GM12873 (cell line): ENCODE measurements at regions not wholly inside any gene's neighbourhood (a gene's known extent, or its start where the extent isn't known, plus 50 kb on each side); places are given as distances from the start of the nearest gene placed in this dataset.

ENCODE experiments used
- CTCF ChIP-seq: IDR thresholded peaks from 2 replicates; pipeline ENCODE4 v1.5.1; 2012; ENCODE audit warnings: low read depth, mild to moderate bottlenecking, moderate library complexity, low read length, control low read depth; ENCODE audit not compliant: insufficient read depth; ENCODE audit errors: missing control alignments

DNA sequence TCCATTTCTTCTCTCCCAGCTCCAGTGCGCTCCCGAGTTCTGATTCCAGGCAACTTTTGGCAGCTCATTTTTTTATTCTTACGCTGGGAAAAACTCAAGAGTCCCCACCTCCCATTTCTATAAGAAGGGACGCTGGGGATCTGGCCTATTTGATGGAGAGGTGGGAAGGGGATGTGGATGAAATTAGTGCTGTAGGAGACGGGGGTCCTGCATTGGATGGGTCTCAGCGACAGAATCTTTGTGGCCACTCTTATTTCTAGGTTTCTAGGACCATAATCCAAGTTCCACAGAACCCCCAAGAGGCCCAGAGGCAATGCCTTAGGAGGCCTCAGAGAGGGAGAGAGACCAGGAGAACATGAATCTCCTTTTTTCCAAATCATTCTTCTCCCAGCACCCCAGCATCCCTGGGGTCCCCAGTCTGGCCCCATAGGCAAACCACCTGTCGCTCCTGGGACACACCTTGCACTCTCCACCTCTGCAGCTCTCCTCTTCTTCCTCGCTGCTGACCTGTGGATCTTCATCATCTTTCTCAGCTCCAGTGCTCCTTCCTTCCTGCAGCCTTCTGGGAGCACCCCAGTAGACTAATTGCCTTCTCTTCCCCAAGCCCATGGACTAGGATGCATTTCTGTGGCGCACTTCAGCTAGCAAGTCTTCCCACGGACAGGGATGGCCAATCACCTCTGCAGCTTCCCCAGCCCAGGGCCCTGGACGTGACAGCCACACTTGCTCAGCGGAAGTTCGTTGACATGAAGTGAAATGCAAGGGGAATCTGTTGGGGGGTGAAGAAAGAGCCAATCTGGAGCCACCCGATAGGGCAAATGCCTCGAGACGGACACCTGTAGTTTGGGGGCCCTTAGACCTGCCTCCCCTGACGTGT, 100.1 kb upstream of the ALDH1A3 start:
- no peak for TF ChIP-seq CTCF

GRCh38 chr15:100780208-100780800, 99.3 kb upstream of the ALDH1A3 start:
- TF ChIP-seq CTCF: no peak

DNA sequence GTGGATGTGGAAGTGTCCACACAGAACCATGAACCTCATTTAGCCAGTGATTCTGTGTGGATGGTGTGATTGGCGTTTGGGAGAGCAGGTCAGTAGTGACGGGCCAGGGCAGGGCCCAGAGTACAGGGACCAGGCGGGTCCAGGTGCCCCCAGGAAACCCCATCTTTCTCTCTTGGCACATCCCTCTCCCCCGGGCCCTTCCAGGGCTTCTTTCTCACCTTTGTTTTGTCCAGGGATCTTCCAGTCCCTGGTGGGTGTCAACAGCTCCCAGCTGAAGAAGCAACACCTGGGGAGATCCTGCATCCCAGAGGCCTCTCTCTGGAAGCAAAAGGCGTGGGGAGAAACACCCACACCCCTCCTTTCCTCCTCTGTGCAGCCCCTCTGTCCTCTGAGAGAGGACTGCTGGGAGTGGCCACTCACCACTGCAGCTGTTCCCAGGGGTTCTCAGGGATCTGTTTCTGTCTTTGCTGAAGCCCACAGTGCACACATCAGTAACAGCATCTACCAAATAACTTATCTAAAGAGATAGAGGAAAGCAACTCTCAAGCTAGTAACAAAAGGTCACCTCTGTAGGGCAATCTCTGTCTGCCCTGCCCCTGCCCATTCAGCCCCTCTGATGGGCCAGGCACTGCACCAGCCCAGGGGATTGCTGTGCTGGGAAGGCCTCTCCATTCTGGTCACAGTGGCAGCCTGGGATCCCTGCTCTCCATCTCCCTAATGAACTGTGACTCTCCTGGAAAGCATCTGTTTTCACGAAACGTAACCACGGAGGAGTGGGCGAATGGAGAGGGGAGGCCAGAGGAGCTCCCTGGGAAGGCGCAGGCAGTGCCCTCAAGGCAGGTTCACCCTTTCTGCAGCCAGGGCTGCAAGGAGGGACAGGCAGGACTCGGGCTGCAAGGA, 98.3 kb upstream of the ALDH1A3 start:
- no peak for TF ChIP-seq CTCF

DNA sequence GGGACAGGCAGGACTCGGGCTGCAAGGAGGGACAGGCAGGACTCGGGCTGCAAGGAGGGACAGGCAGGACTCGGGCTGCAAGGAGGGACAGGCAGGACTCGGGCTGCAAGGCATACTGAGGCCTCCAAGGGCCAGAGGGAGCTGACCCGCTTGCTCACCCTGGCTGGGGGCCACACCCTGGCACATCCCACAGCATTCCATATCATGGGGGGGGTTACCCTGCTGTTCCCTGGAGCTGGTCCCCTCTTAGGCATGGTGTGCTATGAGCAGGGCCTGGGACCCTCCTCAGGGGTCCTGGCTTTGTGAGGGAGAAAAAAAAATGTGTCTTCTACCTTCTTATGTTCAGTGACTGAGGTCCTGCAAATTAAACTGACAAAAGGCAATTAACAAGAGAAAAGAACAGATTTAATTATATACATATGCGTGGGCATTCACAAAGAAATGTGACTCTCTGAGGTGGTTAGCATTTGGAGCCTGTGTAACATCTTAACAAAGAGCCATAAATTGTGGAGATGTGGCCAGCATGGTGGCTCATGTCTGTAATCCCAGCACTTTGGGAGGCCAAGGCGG, 97.6 kb upstream of the ALDH1A3 start:
- TF ChIP-seq CTCF: no peak

DNA sequence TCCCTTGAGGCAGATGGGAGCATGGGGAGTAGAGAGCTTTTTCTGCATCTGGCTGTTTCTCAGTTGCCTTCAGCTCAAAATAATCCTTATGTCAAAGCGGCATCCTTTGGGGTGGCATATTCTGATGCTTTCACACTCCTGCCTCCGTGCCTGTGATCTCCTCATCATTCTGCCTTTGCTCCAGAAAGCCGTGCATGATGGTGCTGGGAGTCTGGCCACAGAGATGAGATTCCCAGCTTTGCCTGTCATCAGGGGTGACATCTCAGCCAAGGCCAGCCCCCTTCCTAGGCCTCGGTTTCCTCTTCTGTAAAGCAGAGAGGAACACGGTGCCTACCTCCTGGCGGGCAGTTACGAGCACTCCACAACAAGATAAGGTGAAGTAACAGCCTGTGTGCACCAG, 96.3 kb upstream of the ALDH1A3 start:
- TF ChIP-seq CTCF: no peak

- TF ChIP-seq CTCF: no peak
These were observed 95.7 kb upstream of the ALDH1A3 start for GRCh38 chr15:100783760-100784492.
